Heart left ventricle (tissue), 16 donors: ENCODE measurements at regions not wholly inside any gene's neighbourhood (a gene's known extent, or its start where the extent isn't known, plus 50 kb on each side); places are given as distances from the start of the nearest gene placed in this dataset.

ENCODE experiments used
- ATAC-seq, 4 donors: fragments of 200-7000 bp; cut with Tn5 transposase; one replicate each; pipeline ENCODE4 v1.9.1; 2020 to 2022; ENCODE audit warnings: moderate library complexity in 4 of 4, mild to moderate bottlenecking in 3 of 4, moderate number of reproducible peaks in 1 of 4
- DNase-seq, 5 donors: peaks; one replicate each; pipeline ENCODE4 v3.0.0-alpha.2; 2020
- H3K27ac ChIP-seq, 12 donors: fragments of 200-600 bp; sonication (generic) in 4 of 12; one replicate each; pipeline versions ENCODE4 v1.5.0 to v1.8.0; 2016 to 2022; ENCODE audit warnings: mild to moderate bottlenecking in 2 of 12
- H3K27me3 ChIP-seq, 9 donors: fragments of 200-600 bp; sonication (generic) in 2 of 9; one replicate each; pipeline versions ENCODE4 v1.5.1 to v1.8.0; 2016 to 2022; ENCODE audit warnings: mild to moderate bottlenecking in 3 of 9
- H3K36me3 ChIP-seq, 9 donors: fragments of 200-600 bp; sonication (generic) in 2 of 9; one replicate each; pipeline versions ENCODE4 v1.5.0 to v1.8.0; 2018 to 2022; ENCODE audit warnings: mild to moderate bottlenecking in 2 of 9
- H3K4me1 ChIP-seq, 12 donors: fragments of 200-600 bp; sonication (generic) in 4 of 12; one replicate each; pipeline versions ENCODE4 v1.5.0 to v1.8.0; 2016 to 2022; ENCODE audit warnings: mild to moderate bottlenecking in 3 of 12
- H3K4me3 ChIP-seq, 12 donors: fragments of 200-600 bp; sonication (generic) in 4 of 12; one replicate each; pipeline versions ENCODE4 v1.5.0 to v1.8.0; 2017 to 2022; ENCODE audit warnings: mild to moderate bottlenecking in 9 of 12, moderate library complexity in 4 of 12
- H3K9me3 ChIP-seq, 12 donors: fragments of 200-600 bp; sonication (generic) in 4 of 12; one replicate each; pipeline versions ENCODE4 v1.5.0 to v1.8.0; 2016 to 2022; ENCODE audit warnings: mild to moderate bottlenecking in 1 of 12
- POLR2A ChIP-seq, 2 donors: fragments of 450-650 bp; IDR thresholded peaks; one replicate each; pipeline ENCODE4 v1.6.1; 2017; ENCODE audit warnings: antibody characterized with exemption in 2 of 2, mild to moderate bottlenecking in 2 of 2, moderate library complexity in 2 of 2
- WGBS, 4 donors: extraction: QIAGEN DNeasy Blood & Tissue Kit in 2 of 4; methylation state at CpG; one replicate each; pipeline versions ENCODE4 v1.1.5 to v1.1.7; 2013 to 2018; 5-methylcytosine and 5-hydroxymethylcytosine counted together
- intact Hi-C, 10 donors: fragments of 100-400 bp; cut with DNase I; formaldehyde crosslinking; loops; one replicate each; pipeline versions ENCODE4 v1.11.1 to v1.14.2; 2022
- TF ChIP-seq, protein P1 (sequence below), 12 donors: fragments of 200-600 bp; sonication (generic) in 4 of 12; IDR thresholded peaks; one replicate each; pipeline versions ENCODE4 v1.5.0 to v1.8.0; 2018 to 2022; ENCODE audit warnings: antibody characterized with exemption in 12 of 12, mild to moderate bottlenecking in 5 of 12
- donor health status: ischemic (EF 13 %, LVEDD 7.1; RV severe dilation, severe dysfunction).
- donor health status: healthy with polysubstance abuse.
- donor health status: DM: no; HTN: yes; CAD: no.
- donor health status: DM: no; HTN: no; CAD: no.
- donor health status: ischemic (EF 25% LVEDD 6.9; RV normal size, moderate dysfunction).
- donor health status: ischemic (EF 25% LVEDD 5.7; RV mildly dilated, moderate dysfunction).
- donor health status: healthy.
- donor health status: DM: yes; HTN: yes; CAD: no.
- donor health status: ischemic (EF 35%, LVEDD 5.7; RV mildly dilated, moderate dysfunction).
- donor health status: nonischemic (EF 11% LVEDD 7.7; RV severe dilation, severe dysfunction).
- donor health status: DM: yes; HTN: yes; CAD: no.
- donor health status: PGD.
- donor health status: ischemic (EF 29% LVEDD 5.4; RV normal size, mild dysfunction).
- donor health status: nonischemic (EF 23%, LVEDD 6.1; RV moderate dilation, normal function).

- intact Hi-C loops, result no loop called here
- Histone ChIP-seq H3K4me1 (no peaks in the 10 kb centered on the region), H3K9me3 (no peaks in the 10 kb centered on the region), H3K27ac (no peak overlapping the region), H3K36me3 (no peaks in the 10 kb centered on the region), H3K4me3 (no peak overlapping the region), H3K27me3 (no peaks in the 10 kb centered on the region)
- DNase-seq, result no peak
- WGBS, 4 donors, result 70 to 83% (median 79%) methylated on average over 4 of the region's 4 CpGs
- TF ChIP-seq POLR2A (IDR thresholded peaks at IDR 0.05), result no peak
- TF ChIP-seq, protein P1, sequence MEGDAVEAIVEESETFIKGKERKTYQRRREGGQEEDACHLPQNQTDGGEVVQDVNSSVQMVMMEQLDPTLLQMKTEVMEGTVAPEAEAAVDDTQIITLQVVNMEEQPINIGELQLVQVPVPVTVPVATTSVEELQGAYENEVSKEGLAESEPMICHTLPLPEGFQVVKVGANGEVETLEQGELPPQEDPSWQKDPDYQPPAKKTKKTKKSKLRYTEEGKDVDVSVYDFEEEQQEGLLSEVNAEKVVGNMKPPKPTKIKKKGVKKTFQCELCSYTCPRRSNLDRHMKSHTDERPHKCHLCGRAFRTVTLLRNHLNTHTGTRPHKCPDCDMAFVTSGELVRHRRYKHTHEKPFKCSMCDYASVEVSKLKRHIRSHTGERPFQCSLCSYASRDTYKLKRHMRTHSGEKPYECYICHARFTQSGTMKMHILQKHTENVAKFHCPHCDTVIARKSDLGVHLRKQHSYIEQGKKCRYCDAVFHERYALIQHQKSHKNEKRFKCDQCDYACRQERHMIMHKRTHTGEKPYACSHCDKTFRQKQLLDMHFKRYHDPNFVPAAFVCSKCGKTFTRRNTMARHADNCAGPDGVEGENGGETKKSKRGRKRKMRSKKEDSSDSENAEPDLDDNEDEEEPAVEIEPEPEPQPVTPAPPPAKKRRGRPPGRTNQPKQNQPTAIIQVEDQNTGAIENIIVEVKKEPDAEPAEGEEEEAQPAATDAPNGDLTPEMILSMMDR (IDR thresholded peaks at IDR 0.05), result no peak
- ATAC-seq, result no peak
These were observed 108.5 kb upstream of the RND3 start for GRCh38 chr2:150595803-150596470.

GRCh38 chr2:150594299-150594698 lies 106.8 kb upstream of the RND3 start:
- no peaks in the 10 kb centered on the region for H3K27me3 ChIP-seq
- intact Hi-C loops, result no loop called here
- H3K4me1 ChIP-seq, result no peaks in the 10 kb centered on the region
- no peaks in the 10 kb centered on the region for H3K36me3 ChIP-seq
- ATAC-seq, result no peak
- H3K9me3 ChIP-seq, result no peaks in the 10 kb centered on the region
- DNase-seq, result no peak
- 95 to 98% (median 96%) methylated on average over 5 of the region's 5 CpGs for WGBS, 4 donors
- no peak overlapping the region for H3K27ac ChIP-seq
- H3K4me3 ChIP-seq, result no peak overlapping the region
- TF ChIP-seq POLR2A (IDR thresholded peaks at IDR 0.05), result no peak
- TF ChIP-seq, protein P1 (IDR thresholded peaks at IDR 0.05), result no peak

DNA sequence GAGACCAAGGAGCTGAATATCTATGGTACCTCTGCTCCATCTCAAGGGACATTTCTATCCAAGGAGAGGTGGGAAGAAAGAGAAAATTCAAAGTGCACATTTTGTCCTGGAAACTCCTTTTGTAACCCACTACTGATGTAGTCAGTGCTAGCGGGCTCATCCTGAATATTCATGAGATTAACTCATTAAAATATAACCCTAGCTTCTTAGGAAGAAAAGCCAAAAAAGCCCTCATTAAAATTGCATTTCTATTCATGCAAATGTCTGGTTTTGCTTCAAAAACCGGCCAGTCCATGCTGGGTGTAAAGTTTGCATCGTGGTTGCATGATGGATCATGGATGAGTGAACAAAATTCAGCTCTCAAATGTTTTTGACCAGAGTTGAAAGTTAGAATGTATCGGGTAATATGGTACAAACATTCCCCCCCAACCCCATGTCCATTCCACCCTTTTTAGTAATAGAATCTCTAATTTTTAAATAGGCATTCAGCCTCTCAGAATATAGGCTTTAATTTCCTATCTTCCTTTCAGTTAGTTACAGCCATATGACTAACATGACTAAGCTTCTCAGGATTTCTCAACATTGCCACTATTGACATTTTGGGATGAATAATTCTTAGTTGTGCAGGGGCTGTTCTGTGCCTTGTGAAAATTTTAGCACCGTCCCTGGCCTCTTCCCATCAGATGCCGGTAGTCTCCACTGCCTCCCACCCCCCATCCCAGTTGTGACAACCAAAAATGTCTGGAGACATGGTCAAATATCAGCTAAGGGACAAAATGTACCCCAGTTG lies 104.2 kb upstream of the RND3 start:
- Histone ChIP-seq H3K4me1 (peaks cover 0 to 13% (median 0%) of the 10 kb centered on the region in 12 donors), H3K36me3 (no peaks in the 10 kb centered on the region), H3K27ac (no peak overlapping the region), H3K4me3 (no peak overlapping the region), H3K9me3 (no peaks in the 10 kb centered on the region), H3K27me3 (no peaks in the 10 kb centered on the region)
- 88 to 94% (median 90%) methylated on average over 6 of the region's 6 CpGs for WGBS, 4 donors
- ATAC-seq (no peak), DNase-seq (no peak)
- intact Hi-C loops, result no loop called here
- TF ChIP-seq, protein P1 (IDR thresholded peaks at IDR 0.05), result no peak
- no peak for TF ChIP-seq POLR2A (IDR thresholded peaks at IDR 0.05)

DNA sequence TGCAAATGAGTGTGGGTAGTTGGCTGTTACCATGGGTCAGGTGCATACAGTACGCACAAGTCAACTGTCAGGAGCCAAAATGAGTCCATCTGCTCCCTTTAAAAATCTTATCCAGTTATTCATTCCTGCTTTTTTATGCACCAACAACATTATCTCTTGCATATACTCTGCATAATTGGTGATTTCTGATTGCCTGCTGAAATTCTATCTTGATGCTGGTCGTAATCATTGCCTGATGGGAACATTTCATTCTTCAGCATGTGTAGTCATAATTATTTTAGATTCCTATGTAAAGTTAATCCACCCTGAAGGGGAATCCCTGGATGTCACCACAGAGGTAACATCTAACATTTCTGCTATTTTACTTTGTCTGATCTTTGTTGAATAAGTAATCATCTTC lies 102.2 kb upstream of the RND3 start:
- Histone ChIP-seq H3K27ac (no peak overlapping the region), H3K4me3 (no peak overlapping the region), H3K9me3 (no peaks in the 10 kb centered on the region), H3K27me3 (no peaks in the 10 kb centered on the region), H3K4me1 (peaks cover 0 to 13% (median 0%) of the 10 kb centered on the region in 12 donors), H3K36me3 (no peaks in the 10 kb centered on the region)
- 61 to 87% (median 83%) methylated on average over 2 of the region's 2 CpGs for WGBS, 4 donors
- ATAC-seq (no peak), DNase-seq (no peak)
- intact Hi-C loops, result no loop called here
- TF ChIP-seq, protein P1 (IDR thresholded peaks at IDR 0.05), result no peak
- TF ChIP-seq POLR2A (IDR thresholded peaks at IDR 0.05), result no peak
